Stimulated activated CD4-positive, alpha-beta T cell treated with anti-CD3 and anti-CD28 coated beads, TNF-alpha, amount 100 ng/mL, for 24 hours (primary cell): ENCODE measurements at regions not wholly inside any gene's neighbourhood (a gene's known extent, or its start where the extent isn't known, plus 50 kb on each side); places are given as distances from the start of the nearest gene placed in this dataset.

Experiments
- DNase-seq, 3 experiments: peaks; one replicate each; pipeline ENCODE4 v3.0.0-alpha.2; 2020; ENCODE audit warnings: low read depth in 3 of 3

DNA sequence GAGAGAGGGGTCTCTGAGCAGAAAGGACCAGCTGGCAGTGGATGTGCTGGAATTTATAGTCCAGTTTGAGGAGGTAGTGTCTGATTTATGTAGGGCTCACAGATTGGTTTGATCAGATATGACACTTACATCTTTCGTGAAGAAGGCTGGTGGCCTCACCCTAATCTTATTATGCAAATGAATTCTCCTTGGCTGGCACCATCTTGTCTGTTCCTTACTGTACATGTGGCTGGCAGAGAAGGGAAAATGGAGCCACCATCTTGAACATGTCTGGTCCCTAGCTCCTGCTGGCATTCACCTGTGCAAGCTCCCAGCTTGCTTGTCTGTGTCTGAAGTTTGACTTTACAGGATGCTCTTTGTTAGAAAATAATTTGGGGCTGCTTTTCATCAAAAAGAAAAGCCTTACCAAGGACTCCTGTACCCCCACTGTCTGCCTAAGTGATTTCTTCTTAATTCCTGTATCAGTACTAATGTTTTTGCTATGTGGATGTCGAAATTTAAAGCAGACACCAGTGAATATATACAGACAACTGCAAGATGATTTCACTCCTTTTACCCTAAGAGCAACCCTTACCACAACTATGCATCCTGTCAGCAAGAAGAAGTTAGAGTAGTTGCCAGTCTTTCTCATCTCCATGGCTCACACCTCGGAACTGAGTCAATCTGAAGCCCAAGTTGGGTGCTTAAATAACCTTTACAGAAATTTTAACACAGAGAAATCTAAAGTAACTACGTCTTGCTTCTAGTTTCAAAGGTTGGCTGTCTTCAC lies 322.0 kb upstream of the SEMA3D start:
- no peak for DNase-seq

DNA sequence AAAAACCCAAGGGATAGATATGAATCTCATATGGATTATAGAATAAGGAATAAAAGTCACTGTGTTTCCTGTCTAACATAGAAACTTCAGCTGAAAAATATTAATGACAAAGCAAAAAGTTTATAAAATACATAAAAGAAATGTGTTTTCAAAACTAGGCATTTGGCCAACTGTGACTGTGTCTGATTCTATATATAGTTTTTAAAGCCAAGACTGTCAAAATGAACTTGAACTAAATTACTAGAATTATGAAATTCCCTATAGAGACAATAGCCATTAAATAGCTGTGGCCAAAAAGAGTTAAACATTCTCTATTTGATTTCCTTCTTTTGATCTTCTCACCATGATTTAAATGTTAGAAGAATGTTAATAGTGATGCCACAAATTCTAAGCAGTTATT lies 311.2 kb upstream of the SEMA3D start:
- no peak for DNase-seq

DNA sequence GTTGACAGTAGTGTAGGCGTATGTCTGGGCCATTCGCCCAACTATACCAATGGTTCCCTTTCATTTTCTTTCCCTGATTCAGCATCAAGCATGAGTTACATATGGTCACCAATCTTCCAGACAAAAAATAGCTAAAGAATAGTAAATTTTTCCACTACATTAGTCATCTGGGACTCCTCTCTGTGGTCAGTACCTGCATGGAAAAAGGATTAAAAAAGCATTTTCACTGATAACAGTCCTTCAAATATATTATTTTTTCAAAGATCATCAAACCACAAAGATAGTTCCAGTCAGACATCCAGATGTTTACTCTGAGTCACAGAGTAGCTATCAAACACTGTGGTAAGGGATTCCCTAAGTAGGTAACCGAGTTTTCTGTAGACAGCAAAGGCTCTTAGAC lies 302.6 kb upstream of the SEMA3D start:
- DNase-seq = no peak

DNA sequence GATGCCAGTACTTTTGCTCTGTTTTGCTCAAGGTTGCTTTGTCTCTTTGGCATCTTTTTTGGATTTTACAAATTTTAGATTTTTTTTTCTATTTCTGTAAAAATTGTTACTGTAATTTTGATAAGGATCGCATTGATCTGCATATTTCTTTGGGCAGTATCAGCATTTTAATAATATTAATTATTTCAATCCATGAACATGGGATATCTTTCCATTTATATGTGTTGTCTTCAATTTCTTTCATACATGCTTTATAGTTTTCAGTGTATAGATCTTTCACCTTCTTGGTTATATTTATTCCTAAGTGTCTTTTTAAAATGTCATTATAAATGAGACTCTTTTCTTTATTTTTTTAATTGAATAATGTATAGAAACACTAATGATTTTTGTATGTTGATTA lies 301.6 kb upstream of the SEMA3D start:
- DNase-seq = no peak

DNA sequence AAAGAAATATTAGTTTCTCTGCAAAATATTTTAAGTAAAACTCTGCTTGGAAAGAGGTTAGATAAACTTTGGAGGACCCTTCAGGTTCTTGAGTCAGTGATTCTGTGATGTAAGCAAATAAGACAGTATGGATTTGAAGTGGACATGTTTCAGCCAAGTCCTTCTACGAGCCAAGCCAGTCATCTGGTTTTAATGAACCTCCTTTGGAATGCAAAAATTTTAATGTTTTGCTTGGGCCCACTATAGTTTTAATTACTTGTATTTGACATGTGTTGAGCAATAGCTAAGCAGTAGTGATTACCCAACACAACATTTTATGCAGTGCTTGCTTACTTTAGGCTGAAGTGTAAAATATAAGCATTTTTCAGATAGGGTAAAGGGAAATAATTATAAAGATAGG lies 296.3 kb upstream of the SEMA3D start:
- no peak for DNase-seq

DNA sequence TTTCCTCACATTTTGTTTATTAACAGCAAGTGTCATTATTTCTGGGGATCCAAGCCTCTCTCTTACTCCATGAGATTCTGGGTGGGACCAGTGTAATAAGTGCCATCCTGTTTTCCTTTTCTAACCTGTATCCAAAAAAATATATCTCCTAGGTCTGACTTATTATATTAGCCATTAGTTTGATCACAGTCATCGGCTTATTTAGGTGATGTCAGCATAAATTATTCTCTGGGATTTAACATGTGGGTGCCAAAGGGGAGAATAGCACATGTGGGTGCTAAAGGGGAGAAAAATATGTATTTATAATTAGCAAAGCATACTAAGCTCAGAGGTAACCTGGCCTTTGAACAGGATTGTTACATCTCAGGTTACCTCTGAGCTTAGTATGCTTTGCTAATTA lies 293.8 kb upstream of the SEMA3D start:
- no peak for DNase-seq

DNA sequence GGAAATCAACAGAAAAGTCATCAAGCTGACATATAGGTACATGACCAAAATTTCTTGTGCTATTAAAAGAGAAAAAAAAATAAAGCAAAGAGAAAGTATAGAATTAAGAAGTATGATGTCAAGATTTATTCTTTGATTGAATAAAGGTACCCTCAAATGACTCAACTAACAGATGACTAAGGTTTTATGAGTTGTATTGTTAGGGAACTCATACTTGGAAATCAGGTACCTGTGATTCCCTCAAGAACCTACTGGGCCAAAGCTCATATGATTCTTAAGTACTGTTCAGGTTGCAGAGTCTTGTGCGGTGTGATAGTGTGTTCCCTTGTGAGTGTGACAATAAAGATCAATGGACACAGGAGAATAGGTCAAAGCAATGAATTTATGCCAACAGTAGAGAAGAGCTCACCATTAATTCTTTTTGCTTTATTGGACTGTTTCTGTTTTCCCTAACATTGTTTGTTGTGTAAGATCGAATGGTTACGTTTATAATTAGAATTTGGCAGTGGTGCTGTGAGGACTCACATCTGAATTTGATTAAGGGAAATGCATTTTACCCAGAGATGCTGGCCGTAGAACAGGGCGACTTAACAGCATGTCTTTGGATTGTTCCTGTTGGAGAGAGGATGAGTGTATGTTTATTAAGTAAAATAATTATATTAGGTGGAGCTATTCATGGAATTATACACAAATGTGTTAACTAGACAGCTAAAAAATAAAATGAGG lies 293.2 kb upstream of the SEMA3D start:
- DNase-seq = no peak

DNA sequence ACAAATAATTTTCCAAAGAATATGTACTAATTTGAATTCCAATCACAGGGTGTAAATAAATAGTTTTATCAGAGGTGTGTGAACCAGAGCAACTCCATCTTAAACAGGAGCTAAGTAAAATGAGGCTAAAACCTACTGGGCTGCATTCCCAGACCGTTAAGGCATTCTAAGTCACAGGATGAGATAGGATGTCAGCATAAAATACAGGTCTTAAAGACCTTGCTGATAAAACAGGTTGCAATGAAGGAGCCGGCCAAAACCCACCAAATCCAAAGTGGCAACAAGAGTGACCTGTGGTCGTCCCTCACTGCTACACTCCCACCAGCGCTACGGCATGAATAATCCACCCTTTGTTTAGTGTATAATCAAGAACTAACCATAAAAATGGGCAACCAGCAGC lies 291.7 kb upstream of the SEMA3D start:
- DNase-seq = no peak

DNA sequence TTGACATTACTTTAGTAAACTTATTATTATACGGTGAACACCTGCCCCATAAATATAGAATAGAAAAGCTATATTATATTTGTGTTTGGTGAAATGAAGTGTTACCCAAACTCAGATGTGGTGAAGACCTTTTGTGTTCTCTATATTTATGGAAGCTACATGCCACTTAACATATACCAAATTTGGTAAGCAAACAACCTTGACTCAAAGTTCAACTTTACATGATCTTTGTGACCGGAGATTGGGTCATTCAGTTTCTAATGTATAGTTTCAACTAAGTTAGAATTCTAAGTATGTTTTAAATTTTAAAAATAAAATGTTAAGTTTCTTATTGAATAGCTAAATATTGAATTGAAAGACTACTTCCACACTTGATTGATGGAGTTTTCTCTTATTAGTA lies 288.6 kb upstream of the SEMA3D start:
- DNase-seq = no peak

DNA sequence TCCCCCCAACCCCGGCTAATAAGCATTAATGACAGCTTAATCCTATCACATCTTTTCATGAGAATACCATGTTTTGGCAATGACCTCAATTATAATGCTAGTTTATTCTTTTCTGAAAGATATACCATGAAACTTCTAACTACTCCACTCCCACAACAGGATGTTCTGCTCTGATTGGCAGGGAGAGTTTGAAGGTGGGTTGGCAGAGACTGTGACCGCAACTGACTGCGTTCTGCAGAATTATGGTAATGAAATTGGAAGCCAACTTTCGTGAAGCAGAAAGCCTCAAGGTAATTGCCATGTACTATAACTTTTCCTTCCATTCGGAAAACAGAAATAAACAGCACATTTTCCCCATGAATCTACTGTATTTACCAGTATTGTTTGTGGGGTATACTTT lies 288.2 kb upstream of the SEMA3D start:
- DNase-seq = no peak

DNA sequence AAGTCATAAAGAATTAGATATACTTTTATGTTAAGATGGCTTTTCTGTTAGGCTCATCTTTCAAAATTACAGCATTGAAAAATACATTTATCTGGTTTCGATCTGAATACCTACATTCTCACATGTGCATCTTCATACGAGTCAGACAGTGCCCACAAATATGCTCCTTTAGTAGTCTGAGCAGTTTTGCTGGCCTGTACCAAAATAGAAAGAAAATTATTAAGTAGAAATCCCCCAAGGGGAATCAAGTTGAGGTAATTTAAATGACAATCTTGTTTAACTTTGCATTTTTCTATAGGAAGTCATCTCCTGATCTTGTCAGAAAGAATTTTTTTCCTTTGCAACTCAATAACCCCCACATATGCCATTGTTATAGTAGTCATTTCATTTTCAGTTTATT lies 287.4 kb upstream of the SEMA3D start:
- DNase-seq = no peak

DNA sequence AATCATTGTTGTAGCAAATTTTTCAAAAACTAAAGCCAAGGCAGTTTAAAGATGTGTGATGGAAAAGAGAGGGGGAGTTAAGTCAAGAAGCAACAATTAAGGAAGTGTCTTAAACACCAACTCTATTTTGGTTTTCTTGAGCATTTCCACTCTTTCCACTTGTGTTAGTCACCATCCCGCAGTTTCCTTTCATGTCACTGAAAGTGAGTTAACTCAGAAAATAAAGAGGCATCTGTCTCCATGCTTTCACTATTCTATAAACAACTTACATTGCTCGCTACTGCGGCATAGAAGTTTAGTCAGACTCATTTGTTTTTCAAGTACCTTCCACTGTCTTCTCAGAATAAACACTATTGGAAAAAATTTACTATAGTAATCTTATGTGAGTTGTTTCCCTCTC lies 284.9 kb upstream of the SEMA3D start:
- DNase-seq = no peak

DNA sequence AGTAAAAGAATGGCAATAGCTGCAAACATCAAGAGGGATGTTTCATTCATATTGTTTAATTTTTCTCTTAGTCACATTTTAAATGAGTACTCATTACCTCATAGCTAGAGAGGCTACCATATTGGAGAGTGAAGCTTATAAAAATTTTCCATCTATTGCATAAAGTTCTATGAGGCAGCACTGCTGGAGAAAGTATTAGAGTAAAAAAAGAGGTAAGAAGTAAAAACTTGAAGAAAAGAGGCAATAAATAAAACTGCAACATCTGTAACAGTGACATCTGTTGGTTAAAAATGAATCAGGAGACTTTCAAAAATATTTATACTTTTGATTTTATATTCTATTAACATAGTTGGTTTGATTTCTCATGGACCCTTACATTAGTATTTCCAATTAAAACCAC lies 284.5 kb upstream of the SEMA3D start:
- no peak for DNase-seq

DNA sequence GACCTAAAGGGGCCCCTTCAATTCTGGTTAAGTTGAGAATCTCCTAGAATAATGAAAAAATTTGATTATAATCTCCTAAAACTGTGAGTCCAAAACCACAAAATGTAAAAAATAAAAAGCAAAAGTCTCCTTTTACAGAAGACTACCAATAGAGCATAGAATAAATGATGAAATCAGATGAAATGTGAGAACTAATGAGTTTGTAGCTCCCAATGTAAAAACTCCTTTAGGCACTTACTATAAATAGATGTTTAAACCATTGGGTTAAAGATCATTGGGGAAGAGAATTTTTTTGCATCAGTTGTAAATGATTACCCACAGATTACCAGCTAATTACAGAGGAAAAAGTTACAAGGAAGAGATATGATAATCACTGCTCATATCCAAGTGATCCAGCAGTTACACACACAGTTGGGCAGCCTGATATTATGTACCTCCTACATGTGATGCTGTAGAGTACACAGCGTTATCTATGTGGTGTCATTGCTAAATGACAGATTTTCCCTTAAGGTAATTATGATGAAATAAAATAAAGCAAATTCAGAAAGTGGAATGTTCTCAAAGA lies 282.7 kb upstream of the SEMA3D start:
- no peak for DNase-seq

DNA sequence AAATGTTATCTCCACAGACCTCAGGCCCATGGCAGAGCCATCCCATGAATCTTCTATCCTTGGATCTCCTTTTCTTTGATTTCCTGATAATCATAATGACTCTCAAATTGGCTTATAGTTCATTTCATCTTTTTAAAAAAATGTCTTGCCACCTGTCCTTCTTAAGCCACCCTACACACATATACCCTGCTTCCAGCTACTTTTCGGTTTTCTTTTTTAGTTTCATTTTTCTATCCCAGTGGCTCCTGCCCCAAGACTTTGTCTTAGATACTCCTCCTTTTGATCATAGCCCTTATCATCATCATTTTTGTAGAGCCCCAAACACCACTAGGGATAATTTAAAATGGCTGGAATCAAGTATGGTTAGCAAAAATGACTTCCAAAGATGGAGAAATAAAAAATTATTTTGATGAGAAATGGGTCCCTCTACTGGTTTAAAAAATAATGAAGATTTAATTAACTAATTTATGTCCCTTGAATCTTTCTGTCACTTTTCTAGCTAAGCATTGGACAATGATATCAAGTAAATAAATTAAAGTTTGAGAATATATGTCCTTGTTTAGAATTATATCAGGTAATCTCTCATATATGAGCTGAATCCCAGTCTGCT lies 277.3 kb upstream of the SEMA3D start:
- no peak for DNase-seq

DNA sequence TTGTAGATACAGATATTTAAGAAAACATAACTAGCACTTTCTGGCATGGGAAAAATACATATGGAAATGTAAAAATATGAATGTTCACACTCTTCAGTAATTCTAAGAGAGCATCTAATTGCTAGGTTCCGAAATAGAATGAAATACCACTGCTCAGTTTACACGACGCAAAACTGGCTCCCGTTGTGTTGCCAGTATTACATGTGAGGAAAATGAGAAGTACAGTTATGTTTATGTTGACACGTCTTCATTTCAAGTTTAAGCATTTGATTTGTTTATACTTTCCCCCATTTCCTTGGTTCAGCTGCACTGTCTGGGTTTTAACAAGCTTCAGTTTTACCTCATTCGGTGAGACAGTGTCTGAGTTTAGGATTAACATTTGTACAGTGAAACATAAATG lies 275.8 kb upstream of the SEMA3D start:
- no peak for DNase-seq

DNA sequence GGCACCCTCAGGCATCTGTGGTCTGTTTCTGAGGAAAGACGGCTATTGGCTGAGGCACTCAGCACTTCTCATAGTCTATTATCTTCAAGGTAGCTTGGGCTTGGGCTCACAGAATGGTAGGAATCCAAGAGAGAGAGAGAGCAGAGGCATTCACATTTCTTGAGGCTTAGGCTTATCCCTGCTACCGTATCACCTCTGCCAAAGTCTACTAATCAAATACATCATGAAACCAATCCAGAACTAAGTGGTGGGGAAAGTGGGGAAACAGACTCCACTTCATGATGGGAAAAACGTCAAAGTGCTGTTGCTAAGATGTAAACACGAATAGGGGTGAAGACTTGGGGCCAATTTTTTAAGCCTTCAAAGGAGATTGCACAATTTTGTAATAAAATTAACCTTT lies 271.1 kb upstream of the SEMA3D start:
- no peak for DNase-seq

DNA sequence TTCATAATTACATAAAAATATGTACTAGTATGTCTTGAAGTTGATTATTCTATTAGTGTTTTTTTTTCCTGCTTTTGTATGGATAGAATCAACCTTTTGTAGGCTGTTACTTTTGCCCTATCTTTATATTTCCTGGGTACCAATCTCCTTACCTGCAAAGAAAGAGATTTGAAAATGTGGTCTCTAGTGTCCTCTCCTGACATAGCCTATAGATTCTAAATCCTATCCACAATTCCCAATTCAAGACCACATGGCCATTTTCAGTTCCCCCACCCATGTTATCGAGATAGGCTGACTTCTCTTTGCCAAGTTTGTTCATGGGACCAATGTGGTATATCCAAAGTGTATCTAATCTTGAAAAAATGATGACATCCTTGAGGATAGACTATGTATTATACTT lies 269.4 kb upstream of the SEMA3D start:
- DNase-seq = no peak

DNA sequence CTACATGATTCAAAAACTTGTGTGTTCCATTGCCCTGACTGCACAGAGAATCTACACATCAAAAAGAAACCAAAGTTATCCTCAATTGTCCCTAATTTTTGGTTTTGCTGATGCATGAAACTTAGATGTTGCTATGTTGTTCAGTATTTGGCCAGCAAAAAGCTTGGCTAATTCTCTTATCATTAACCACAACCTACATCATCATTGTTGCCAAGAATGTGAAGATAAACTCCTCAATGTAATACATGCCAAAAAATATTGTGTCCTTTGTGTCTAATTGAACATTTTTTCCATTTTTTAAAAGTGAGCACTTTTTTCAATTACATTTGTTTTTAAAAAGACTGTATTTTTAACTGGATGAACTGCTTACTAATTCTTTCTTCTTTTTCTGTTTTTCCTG lies 268.0 kb upstream of the SEMA3D start:
- no peak for DNase-seq

DNA sequence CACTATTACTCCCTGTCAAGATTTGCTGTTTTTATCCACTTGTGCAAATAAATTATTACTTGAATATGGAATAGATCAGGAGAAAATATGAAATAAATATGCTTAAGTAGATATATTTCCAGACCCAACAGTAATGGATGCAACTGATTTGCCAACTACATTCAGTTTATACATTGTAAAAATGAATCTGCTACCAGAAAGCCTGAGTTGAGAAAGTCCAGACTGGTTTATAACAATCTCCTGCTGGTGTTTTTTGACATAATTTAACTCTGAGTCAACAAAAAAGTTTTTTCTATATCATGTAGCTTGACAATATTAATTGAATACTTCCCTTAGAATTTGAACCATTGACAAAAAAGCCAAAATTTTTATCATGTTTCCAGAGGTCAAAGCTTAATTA lies 265.8 kb upstream of the SEMA3D start:
- no peak for DNase-seq

DNA sequence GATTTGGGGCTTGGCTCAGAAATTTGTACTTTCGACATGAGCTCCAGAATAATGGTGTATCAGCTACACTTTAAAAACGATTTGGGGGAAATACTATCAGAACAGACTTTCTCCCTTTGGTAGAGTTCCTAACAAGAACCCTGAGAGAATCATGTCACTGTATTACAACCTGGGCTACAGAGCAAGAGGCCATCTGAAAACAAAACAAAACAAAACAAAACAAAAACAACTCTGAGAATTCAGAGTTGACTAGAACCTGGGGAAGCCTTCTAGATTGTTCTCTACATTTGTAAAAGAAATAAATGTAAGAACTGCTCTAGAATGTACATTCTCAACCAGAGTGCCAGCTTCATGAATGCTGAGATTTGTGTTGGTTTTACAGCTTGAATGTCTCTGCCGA lies 262.6 kb upstream of the SEMA3D start:
- no peak for DNase-seq

DNA sequence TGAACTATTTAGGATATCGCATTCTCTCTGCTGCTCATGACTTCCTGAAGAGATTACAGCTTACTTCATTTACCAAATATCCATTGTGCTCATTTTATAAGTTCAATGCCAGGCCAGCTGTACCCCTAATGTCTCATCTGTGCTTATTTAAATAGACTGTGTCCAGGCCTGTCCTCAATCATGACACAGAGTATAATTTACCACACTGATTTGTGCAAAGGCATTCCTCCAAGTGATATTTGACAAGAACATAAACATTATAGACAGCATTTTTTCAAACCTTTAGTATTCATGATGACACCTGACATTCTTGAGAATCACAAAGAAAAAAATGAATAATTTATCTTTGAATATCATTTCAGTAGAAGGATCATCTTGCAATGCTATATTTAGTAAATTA lies 260.1 kb upstream of the SEMA3D start:
- no peak for DNase-seq

DNA sequence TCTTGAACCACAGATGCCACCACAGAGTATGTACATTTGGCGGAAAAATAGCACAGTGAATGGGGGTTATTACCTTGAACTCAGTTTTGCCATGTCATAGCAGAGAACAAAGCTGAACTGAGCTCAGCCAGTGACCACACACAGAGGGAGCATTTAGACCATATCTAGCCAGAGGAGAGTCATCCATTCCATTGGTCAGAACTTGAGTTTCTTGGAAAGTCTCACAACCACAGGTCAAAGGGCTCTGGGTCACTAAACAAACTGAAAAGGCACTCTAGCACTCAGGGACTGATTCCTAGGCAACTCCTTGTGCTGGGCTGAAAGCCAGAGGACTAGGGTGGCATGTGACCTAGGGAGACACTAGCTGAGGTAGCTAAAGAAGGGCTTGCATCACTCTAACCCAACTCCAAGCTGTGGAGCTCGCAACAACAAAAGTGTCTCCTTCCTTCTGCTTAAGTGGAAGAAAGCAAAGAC lies 239.7 kb upstream of the SEMA3D start:
- DNase-seq = no peak
